ENCODE measurements at regions not wholly inside any gene's neighbourhood (a gene's known extent, or its start where the extent isn't known, plus 50 kb on each side); places are given as distances from the start of the nearest gene placed in this dataset.

- Histone ChIP-seq H3K36me3 (no peaks in the 10 kb centered on the region), H3K4me1 (peaks cover 0 to 23% (median 11%) of the 10 kb centered on the region in 9 donors), H3K27ac (no peak overlapping the region), H3K9me3 (no peaks in the 10 kb centered on the region), H3K27me3 (no peaks in the 10 kb centered on the region), H3K4me3 (no peak overlapping the region)
- intact Hi-C loops (cut with DNase I), result no loop called here
- no peak for DNase-seq
- no peak for TF ChIP-seq CTCF (IDR thresholded peaks at IDR 0.05)
- WGBS, 2 donors, result 85 to 86% methylated on average over 8 of the region's 8 CpGs
- no peak for ATAC-seq
Measured at GRCh38 chr1:17877316-17877715, 122.2 kb downstream of the ACTL8 start.

DNA sequence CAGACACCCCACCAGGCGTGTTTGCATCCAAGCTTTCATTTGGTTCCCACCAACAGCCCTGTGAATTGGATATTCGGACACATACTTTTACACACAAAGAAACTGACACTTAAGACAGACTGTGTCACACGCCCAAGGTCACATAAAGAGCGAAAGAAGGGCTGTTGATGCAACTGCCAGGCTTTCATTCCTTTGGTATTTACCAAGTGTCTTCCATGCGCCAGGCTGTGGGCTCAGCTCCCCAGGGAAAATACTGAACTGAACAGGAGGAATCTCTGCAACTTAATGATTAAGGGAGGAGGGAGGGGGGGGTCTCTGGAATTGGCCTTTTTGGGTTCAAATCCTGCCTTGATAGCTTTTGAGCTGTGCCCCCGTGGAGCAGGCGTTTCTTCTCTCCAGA is 122.8 kb downstream of the ACTL8 start:
- 81 to 85% methylated on average over 7 of the region's 7 CpGs for WGBS, 2 donors
- DNase-seq (no peak), ATAC-seq (no peak)
- Histone ChIP-seq H3K4me3 (no peak overlapping the region), H3K27me3 (no peaks in the 10 kb centered on the region), H3K4me1 (peaks cover 0 to 23% (median 11%) of the 10 kb centered on the region in 9 donors), H3K27ac (no peak overlapping the region), H3K9me3 (no peaks in the 10 kb centered on the region), H3K36me3 (no peaks in the 10 kb centered on the region)
- TF ChIP-seq CTCF (IDR thresholded peaks at IDR 0.05), result no peak
- intact Hi-C loops (cut with DNase I), result no loop called here

- intact Hi-C loops (cut with DNase I), result no loop called here
- no peak for DNase-seq
- Histone ChIP-seq H3K4me3 (no peak overlapping the region), H3K4me1 (peaks cover 0 to 23% (median 11%) of the 10 kb centered on the region in 9 donors), H3K36me3 (no peaks in the 10 kb centered on the region), H3K27me3 (no peaks in the 10 kb centered on the region), H3K9me3 (no peaks in the 10 kb centered on the region), H3K27ac (peak overlapping the region in 1 of 10 donors; percentile 24)
- peak in 3 of 8 donors; percentile 44 to 70 (median 46) for ATAC-seq
- no peak for TF ChIP-seq CTCF (IDR thresholded peaks at IDR 0.05)
- WGBS, 2 donors, result 43 to 58% methylated on average over 3 of the region's 3 CpGs
Measured at GRCh38 chr1:17878837-17879236, 123.7 kb downstream of the ACTL8 start.

DNA sequence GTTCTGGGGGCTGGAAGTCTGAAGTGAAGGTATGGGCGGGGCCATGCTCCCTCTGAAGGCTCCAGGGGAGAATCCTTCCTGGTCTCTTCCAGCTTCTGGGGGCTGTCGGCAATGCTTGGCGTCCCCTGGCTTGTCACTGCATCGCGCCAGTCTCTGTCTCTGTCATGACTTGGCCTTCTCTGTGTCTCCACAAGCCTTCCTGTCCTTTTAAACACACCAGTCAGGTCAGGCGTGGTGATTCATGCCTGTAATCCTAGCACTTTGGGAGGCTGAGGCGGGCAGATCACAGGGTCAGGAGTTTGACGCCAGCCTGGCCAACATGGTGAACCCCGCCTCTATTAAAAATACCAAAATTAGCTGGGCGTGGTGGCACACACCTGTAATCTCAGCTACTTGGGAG is 125.3 kb downstream of the ACTL8 start:
- intact Hi-C loops (cut with DNase I), result no loop called here
- H3K9me3 ChIP-seq, result no peaks in the 10 kb centered on the region
- ATAC-seq, result no peak
- H3K36me3 ChIP-seq, result no peaks in the 10 kb centered on the region
- 87 to 89% methylated on average over 10 of the region's 10 CpGs for WGBS, 2 donors
- H3K4me3 ChIP-seq, result no peak overlapping the region
- DNase-seq, result no peak
- no peak for TF ChIP-seq CTCF (IDR thresholded peaks at IDR 0.05)
- H3K27me3 ChIP-seq, result no peaks in the 10 kb centered on the region
- H3K27ac ChIP-seq, result no peak overlapping the region
- H3K4me1 ChIP-seq, result peaks cover 0 to 10% (median 0%) of the 10 kb centered on the region in 9 donors
